NCI-H510A treated with DMSO at 0.1 percent for 48 hours (cell line): ENCODE measurements at regions not wholly inside any gene's neighbourhood (a gene's known extent, or its start where the extent isn't known, plus 50 kb on each side); places are given as distances from the start of the nearest gene placed in this dataset.

Source experiments
- DNase-seq: peaks from one replicate; lab custom pipeline; 2025; lab: John Stamatoyannopoulos, UW

DNA sequence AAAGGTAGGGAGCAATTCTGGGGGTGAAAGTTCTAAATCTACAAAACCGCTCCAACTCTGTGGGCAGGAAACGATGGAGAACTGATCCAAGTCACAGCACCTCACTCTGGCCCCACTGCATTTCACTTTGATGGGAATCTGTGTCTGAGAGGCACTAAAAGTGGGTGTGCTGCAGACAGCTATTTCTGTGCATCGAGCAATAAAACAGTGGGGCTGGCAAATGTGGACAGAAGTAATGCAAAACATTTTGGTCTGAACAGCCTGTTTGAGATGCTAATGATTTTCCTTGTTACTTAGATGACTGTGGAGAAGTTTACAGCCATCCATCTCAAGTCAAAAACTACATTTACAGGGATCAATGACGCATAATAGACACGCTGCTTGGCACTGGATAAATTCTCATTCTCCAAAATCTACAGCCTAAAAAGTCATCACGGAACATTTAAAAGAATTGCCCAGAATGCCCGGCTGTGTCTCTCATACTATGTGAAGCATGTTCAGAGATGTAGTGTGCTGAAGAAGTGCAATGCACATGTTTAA lies 1671.6 kb upstream of the TENM3 start:
- no peak for DNase-seq

GRCh38 chr4:180578175-180578574 lies 1665.0 kb upstream of the TENM3 start:
- no peak for DNase-seq

- no peak for DNase-seq
These were observed 1662.1 kb upstream of the TENM3 start for GRCh38 chr4:180581061-180581460.

DNA sequence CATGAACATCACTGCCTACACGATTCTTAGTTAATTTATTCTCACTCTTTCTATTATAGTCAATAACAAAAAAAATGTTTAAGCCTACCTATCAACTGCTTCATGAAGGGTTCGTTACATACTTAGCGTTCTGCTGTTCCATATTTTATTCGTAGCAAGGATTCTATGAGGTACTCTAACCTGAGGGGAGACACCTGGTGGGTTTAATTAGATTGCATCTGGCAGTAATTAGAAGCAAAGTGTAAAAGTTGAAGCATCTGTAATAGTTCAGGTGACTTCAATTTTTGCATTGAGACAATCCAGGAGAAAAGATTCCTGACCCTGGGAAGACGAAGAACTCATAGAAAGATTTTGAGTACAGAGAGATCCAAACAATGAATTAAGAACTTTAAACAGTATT lies 1655.8 kb upstream of the TENM3 start:
- no peak for DNase-seq

- DNase-seq: no peak
These were observed 1653.6 kb upstream of the TENM3 start for GRCh38 chr4:180589575-180589974.

GRCh38 chr4:180596888-180597483 lies 1646.2 kb upstream of the TENM3 start:
- DNase-seq: no peak

DNA sequence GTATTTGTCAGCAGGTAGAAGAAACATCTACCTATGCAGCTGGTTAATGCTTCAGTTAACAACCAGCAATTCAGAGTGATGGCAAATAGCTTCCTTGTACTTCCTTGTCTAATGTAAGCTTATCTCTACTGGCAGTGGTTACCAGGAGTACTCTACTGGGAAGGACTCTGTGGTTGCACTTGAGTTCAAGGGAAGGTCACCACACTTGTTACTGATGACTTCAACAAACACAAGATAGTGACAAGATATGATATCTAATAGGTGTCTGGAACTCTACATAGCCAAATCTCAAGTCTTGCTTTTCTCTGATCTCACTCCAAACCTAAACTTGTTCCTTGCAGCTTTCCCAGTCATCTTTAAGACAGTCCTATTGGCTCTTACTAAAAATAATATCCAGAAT lies 1644.9 kb upstream of the TENM3 start:
- no peak for DNase-seq

DNA sequence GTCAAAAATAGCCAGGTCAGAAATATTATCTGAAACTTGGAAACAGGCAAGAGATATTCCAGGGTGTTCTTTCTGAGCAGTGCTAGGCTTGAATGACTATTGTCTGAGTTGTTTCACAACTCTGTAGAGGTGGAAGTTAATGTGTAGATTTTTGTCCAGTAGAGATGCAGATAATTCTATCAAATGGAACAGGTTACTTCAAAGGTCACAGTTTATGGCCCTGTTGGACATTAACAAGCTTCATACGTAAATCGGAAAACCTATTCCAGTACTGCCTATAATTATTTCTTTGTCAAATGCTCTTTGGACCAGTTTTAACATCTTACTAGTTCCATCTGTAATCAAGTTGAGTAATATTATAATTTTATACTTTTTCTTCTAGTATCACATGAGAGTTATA lies 1639.4 kb upstream of the TENM3 start:
- DNase-seq: no peak

GRCh38 chr4:180610324-180610723 lies 1632.9 kb upstream of the TENM3 start:
- DNase-seq: no peak

DNA sequence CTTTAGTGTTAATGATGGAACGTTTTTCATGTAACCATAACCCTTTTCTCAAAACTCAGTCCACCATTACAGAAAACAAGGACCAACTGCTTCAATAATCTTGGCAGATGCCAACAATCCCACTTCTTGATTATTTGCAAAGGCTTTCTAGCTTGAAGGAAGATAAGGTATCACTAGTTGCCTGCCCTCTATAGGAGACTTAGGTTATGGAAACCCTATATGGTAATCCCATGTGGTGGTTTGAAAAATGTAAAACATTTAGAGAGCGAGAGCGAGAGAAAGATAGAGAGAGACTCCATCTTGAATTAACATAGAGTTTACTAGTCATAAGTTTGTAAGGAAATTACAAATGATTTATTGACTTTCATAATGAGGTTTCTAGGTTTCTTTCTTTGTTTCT lies 1627.5 kb upstream of the TENM3 start:
- DNase-seq: no peak

- no peak for DNase-seq
These were observed 1626.0 kb upstream of the TENM3 start for GRCh38 chr4:180617196-180617595.

- no peak for DNase-seq
These were observed 1624.8 kb upstream of the TENM3 start for GRCh38 chr4:180618396-180618795.

GRCh38 chr4:180619440-180619839 lies 1623.8 kb upstream of the TENM3 start:
- no peak for DNase-seq

DNA sequence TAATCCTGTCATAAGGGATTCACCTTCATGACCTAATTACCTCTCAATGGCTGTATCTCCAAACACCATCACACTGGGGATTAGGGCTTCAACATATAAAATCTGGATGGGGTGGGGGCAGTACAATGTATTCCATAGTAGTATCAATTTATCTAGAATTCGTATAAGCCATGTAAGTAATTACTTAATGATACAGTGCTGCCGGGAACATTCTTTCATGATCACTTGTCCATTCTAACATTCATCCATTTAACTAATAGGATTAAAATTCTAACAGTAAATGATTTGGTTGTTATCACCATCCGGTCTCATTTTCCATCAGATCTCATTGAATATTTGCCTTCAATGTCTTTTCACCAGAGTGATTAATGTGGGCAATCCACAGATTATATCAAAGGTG lies 1620.9 kb upstream of the TENM3 start:
- DNase-seq: no peak

GRCh38 chr4:180625653-180626052 lies 1617.5 kb upstream of the TENM3 start:
- DNase-seq: no peak

GRCh38 chr4:180630012-180630665 lies 1613.1 kb upstream of the TENM3 start:
- no peak for DNase-seq

DNA sequence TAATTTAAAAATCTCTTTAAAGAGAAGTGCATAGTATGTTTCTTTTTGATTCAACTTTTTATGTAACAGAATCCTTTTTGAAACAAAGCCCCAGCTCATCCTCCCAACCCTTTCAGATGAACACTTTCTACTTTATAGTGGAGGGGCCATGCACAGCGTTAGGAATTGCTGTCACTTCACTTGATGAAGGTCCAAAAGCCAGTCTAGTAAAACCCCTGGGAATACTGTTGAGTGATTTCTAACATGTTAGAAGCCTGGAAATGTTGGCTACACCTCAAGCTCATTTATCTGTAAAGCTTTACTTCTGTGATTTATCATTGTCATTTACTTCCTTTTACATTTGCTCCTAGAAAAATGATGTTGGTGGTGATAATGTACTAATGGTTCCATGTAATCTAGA lies 1608.9 kb upstream of the TENM3 start:
- DNase-seq: no peak

GRCh38 chr4:180635281-180635680 lies 1607.9 kb upstream of the TENM3 start:
- no peak for DNase-seq

DNA sequence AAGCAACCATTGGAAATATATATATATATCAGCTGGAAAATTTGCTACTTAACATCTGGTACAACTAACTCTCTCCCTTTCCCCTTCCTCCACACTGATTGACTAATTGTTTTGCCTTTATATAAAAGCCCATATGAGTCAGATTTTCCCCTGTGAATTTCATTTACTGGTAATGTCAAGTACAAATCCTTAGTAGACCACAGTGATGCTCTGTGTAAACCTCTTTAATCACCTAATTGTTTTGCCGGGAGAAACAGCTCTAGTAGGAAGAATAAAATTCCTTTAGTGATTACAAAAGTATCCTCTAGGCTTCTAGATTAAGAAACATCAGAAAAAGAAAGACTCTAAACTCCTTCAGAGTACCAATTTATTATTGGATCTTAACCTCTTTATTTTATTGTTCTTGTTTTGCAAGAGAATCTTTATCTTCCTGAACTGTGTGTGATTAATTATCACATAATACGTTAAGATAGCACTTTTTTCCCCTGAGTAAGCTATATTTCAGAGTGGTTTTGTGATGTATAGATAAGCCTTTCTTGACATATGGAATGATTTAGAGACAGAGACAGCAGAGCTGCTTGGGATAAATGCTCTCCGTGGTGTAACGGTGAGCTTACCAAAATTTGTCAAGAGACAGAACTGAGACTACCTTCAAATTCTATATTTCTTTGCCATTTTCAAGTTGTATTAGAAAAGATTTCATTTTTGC lies 1606.4 kb upstream of the TENM3 start:
- no peak for DNase-seq

DNA sequence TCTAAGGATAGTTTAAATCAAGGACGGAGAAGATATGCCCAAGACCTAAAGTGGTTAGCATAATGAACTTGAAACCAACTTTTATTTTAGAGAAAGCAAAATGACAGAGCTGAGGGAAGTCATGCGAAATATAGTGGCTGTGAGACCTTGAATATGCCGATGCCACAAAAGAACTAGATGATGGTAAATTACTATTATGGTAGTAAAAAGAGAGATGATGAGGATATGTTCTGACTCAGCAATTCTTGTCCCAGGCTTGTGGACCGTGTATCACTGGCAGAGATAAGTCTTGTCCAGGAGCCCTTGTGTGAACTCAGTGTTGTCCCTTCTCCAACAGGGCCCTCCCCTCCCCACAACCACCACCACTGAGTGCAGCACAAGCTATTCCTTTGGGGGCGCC lies 1605.6 kb upstream of the TENM3 start:
- DNase-seq: no peak

DNA sequence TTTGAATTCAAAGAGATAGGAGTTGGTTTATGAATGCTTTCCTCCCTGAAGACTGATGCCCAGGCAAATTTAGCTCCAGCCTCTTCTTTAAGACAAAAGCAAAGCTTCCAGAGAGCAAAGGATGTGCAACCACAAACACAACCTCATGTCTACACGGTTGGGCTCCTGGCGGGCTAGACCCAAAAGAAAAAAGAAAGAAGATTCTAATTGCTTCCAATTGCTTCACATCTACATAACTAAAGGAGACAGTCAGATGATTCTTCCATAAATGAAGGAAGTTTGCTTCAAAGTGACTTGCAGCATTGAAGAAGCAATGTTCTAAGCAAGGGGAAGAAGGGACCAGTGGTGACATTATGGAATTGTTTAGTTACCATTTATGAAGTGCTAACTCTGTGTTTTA lies 1603.0 kb upstream of the TENM3 start:
- DNase-seq: no peak

- no peak for DNase-seq
These were observed 1601.7 kb upstream of the TENM3 start for GRCh38 chr4:180641495-180641894.

- DNase-seq: no peak
These were observed 1600.5 kb upstream of the TENM3 start for GRCh38 chr4:180642732-180643131.
